HG03139 (cell line): ENCODE measurements at regions not wholly inside any gene's neighbourhood (a gene's known extent, or its start where the extent isn't known, plus 50 kb on each side); places are given as distances from the start of the nearest gene placed in this dataset.

Source experiments
- ATAC-seq: cut with Tn5 transposase; IDR thresholded peaks from one replicate; pipeline ENCODE4 v1.9.1; 2021; ENCODE audit not compliant: unreplicated experiment

DNA sequence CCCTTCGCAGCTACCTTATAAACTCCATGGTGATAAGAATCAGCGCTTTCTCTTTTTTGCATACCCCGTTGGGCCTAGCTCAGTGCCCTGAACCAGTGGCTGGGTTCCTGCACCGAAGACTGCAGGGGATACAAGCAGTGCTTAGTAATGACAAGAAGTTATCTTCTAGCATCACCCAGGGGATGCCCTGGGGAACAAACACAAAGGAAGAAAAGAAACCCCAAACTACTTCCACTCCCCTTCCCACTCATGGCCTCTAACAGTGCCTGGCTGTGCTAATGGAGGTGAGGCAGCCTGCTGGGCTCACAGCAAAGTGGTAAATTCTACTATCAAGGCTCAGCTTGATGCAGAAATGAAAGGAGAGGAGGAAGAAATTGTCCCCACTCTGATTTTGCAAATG, 314.7 kb downstream of the TXNL1 start:
- ATAC-seq, result no peak

DNA sequence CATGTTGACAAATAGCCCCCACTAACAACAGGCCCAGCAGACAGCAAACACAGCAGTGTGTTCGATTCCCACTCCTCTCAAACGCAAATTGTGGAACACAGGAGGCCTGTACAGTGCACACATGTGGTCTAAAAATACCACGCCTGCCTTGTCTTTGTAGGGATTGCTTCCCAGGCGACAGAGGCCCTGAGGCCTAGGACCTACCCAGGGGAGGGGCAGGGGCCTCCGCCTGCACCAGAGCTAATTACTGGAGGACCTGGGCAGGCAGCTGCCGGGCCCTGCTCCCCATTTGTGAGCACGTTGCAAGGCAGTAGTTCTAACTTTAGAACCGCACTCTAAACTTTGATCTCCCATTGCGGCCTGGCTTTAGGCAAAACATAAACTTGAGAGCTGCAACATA, 316.0 kb downstream of the TXNL1 start:
- no peak for ATAC-seq

DNA sequence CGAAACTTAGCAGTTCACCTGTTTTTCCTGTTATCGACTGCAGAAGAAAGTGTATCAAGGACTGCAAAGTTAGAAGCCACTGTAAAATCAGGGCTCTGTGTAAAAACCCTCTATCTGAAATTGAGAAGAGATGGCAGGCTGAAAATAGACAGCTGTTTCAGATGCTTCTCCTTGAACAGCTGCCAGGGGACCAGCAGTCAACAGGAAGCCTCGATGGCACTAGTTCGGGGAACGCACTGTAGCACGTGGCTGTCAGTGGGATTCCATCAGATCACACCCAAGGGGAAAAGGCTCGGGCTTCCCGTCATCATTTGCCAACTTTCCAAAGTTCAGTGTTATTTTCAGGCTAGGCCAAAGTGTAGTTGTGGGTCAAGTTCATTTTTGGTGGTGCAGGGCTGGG, 316.9 kb downstream of the TXNL1 start:
- no peak for ATAC-seq

DNA sequence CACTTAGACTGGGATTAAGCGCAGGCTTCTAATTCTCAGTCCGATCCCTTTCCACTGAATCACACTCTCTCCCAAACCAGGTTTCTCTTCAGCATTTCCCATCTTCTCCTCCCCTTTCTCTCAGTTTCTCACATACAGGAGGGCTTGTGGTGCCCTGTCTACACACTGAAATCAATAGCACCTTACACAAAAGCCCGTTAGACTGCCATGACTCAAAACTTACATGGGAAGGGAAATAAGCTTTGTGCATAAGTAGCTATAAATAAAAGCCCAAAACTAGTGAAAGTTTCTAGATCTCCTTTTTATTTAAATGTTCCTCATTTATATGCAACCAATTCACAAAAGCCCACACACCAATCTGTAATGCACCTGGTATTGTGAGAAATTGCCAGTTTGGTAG, 318.4 kb downstream of the TXNL1 start:
- ATAC-seq, result no peak

DNA sequence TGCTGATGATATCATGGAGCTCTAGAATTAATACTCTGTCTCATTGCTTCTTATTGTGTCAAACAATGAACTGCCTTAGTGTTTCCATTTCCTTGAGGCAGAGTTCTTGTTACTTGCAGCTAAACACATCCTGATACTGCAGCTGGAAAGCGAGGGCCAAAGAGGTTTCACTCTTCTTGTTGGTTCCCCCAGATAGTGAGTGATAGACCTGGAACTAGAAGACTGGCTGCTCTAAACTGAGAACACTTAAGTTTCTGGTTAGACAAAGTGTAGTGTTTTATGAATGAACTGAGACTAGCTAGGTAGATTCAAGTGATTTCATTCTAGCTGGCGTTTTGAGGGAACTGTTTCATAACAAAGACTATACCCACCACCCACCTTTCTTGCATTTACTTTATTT, 321.7 kb downstream of the TXNL1 start:
- no peak for ATAC-seq

DNA sequence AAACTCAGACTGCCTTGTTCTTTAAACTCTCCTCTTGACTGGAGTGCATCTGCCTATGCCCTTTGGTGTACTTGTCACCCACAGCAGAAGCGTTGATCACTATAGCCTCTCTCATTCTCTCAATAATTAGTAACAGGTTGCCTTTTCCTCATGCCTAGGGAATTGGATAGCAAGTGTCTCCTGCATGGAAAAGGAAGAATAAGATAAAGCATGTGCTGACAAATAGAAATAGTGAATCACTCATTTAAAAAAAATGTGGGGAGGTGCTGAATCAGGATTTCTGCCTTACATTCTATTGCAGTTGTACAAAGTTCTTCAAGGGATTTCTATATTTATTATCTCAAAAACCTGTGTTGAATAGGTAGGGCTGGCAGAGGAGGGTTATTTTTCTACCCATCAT, 323.0 kb downstream of the TXNL1 start:
- no peak for ATAC-seq

DNA sequence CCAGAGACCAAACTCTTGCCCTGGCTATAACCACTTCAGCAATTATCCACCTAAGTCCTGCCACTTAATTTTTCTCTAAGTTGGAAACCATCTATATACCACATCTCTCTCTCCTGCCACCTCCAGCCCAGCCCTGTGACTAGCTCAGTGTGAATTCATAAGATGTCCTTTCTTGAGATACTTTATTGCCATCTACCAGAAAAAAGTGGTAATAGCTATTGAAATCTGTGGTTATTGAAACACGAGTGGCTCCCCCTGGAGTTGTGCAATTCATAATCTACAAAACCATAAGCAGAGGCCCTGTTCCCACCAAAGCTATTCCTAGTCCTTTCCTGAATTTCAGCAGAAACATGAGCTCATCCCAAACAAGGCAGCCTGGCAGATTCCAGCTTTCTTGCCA, 324.0 kb downstream of the TXNL1 start:
- ATAC-seq, result no peak

DNA sequence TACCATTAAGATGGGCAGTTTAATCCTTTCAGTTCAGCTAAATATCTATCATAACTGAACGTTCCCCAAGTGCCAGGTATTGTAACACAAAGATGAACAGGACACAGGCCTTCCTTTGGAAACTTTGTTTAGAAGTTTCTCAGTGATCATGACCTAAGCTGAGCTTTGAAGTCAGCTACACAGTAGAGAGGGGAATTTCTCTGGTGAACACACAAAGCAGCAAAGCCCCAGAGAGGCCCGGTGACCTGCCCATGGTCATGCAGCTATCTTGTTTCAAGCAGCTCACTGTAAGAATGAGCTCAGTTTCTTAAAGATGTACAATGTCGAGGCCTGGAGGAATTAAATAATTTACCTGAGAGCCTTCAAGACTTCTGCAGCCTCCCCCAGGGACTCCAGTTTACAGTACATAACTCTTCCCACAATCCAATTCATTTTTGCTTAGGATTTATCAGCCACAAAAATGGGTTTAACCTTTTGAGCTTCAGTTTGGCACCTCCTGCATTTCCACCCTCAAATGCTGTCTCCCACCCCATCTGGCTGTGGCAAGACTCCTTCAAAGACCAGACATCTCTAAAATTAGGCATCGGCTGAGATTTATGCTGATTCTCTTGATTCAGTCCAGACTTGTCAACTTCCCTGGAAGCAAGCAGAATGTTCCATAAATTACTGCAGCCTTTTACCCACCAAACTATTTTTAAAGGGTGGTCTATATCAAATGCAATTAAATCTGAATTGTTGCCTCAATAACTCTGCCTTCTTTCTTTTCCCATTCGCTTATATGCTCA, 325.6 kb downstream of the TXNL1 start:
- no peak for ATAC-seq

DNA sequence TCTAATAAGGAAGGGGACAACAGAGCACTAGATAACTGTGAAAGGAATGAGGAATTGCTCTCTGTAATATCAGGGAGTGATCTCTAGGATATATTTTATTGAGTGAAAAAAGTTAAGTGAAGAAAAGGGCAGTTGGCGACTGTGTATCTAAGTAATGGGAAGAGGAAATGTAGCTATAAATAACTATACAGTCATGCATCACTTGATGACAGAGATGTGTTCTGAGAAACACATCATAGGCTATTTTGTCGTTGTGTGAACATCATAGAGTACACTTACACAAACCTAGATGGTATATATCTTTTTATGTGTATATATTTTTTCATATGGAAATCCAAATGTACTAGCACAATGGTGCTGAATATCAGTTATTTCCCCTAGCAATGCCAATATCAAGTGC, 329.3 kb downstream of the TXNL1 start:
- no peak for ATAC-seq

DNA sequence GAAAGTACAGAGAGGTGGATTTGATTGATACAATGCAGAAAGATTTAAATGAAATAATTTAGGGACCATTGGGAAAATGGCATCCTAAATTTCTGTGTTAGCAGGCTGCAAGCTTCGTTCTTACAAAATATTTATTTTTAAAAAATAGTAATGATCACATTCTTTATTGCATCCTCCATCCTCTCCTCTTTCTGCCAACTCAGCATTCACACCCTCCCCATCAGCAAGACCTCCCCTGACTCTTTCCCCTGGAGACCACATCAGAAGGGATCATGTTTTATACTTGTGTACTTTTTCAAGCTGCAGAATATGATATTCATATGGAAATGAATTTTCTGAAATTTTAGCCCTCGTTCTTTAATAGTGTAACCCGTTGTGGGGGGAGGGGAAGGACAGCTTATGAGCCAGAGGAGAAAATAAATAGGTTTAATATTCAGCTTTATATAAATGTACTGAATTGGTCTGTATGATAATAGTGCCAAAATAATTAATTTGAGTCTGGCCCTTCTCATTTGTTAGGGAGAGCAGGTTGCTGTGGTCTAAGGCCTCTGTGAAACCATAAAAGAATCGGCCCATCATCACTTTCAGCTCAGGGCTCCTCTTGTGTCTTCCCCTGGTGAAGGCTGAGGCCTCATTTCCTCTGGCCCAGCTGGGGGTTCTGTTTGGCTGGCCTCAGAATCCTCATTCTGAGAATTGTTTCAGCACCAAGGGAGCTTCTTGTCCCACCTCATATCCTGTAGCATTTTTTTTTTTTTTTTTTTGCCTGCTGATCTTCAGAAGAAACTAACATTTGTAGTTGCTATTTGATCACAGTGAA, 330.8 kb downstream of the TXNL1 start:
- ATAC-seq, result no peak

DNA sequence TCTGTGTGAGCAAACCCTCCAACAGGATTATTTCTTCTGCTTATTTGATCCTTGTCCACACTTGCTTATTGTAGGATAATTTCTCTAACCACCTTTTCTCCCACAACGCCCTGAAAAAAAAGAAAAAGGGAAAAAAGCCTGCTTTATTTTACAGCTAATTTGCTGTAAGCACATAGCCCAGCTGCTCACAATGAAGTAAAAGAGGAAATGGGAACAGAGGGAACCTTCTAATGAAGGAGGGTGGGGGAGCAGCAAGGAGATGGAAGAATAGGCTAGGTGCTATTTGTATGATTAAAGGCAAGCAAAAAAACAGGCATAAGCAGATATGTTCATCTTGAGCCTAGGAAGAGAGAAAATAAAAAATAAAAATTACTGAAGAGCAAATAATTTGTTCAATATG, 331.6 kb downstream of the TXNL1 start:
- no peak for ATAC-seq

DNA sequence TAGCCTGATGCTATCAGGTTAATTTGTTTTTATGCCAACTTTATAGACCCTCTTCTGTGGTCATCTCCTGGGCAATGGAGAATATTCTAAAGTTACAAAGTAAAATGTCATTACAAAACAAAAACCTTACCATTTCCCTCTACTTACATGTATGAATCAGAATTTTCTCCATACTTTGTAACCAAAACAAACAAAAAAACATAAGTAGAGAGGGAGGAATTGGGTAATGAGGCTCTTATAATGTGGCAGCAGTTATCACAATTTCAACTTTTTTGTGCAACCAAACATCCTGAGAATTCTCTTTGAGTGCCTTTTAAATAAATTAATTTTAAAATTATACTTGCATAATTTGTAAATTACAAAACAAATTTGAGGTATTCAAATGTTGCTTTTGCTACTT, 332.8 kb downstream of the TXNL1 start:
- no peak for ATAC-seq

DNA sequence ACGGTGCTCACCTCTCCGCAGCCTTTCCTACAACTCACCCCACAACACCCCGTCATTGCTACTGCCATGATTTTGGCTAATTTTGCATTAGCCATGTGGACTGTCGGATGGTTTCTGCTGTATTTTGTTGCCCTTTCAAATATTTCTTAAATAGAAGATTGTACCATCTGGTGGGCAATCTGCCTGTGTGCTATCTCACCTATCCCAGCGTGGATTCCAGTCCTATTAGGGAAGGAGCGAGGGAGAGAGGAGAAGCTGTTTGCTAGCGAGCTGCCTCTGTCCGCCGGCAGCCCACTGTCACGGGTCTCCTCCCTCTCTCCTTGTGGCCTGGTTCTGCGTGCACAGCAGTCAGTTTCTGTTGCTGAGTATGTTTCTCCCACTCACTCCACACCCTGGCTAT, 336.2 kb downstream of the TXNL1 start:
- ATAC-seq, result no peak

DNA sequence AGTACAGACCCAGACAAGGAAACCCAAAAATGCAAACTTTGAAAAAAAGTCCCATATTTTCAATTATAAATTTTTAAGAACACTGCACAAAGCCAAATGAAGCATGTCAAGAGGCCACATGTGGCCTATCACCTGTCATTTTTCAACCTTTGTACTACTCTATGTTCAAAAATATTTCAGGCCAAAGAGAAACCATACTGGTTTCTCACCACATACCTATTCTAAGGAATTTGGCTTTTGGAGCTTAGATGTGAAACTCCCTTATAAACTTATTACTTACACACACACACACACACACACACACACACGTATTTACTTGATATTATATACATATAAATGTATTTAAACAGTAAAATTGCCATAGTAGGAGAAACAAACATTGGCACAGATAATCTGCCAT, 338.7 kb downstream of the TXNL1 start:
- ATAC-seq, result no peak

DNA sequence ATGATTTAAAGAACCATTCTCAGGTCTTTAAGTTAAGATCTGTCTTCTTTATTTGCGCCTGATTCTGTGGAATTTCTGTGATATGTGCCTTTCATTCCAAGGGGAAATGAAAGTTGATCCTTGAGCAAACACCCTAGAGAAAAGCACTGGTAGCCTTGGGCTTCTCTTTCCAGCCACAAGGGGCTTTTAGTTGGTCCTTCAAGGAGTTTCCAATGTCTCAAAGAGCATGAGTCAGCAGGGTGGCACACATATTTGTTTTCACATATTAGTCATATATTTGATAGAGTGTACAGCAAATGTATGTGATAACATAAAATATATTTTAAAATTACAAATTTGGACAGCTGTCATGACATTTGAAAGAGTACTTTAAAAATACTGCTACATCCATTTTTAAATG, 339.5 kb downstream of the TXNL1 start:
- ATAC-seq, result no peak

DNA sequence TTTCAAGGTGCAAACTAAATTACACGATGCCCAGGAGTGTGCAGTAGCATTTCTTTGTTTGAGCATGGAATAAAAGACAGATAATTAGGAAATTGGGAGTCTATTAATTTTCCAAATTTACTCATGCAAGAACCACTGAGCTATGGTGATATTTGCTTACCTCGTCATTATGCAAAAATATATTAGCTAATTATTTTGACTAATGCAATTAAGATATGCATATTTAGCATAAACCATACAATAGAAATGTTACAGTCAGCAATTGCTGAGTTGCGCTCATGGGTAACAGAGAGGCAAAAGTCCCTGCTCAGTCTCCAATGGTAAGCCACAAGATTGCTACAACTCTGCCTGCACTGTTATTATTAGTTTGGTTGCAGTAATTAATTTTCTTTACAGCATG, 342.0 kb downstream of the TXNL1 start:
- ATAC-seq, result no peak

DNA sequence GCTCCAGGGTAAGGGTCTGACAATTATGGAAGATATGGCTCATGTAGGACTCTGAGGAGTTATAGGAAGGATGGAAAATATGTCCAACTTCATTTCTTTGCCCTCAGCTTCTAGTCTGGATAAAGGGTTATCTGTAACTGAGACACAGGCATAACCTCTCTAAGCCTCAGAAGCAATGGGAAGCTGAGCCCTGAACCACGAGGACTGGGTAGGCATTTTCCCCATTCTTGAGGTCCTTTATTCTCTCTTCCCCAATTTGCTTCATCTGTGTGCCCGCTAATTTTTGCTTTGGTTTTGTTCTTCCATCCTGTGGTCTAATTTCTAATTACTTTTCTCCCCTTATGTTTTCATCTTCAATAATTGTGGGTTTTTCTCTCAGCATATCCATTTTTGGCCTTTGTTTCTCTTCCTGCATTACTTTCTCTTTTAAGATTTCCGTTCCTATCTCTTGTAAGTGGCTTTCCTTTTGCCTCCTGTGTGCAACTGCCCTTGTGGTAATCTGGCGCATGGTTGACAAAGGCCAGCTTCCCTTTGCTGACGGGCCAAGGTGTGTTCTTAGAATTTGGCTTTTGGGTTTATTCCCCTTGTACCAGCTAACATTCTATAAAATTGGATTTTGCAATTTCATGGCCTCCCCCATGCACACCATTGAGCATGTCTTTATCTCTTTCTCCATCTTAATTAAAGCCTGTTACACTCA, 343.8 kb downstream of the TXNL1 start:
- no peak for ATAC-seq

DNA sequence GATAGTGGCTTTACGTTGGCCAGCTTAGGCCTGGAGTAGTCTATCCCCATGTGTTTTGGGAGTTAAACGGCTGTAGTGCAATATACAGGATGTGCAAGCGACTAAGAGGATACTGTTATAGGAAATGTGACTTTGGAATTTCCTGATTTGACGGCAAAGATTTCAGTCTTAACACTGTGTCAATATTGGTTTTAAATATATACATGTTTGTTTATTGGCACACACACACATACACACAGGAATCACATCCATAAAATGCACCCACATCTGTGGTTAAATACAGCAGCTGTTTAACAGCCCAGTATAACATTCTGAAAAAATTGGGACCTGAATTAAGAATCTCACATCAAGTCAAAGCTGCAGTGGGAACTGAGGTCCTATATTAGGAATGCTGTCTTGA, 347.1 kb downstream of the TXNL1 start:
- no peak for ATAC-seq

DNA sequence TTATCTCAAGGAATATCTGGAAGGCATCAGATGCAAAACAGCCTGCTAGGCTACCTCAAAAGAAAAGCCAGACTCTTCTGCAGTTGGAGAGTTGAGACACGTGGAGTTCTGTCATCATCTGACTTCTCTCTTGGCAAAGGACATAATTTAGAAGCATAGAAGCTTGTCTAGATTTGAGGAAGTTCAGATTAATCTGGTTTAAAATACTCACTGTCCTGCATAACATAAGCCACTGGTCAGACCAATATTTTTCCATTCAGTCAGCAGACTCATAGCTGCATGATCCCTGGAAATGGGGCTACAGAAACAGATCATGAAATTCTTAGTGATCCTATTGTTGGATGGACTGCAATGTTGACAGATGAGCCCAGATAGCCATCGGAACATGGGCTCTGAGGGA, 349.0 kb downstream of the TXNL1 start:
- no peak for ATAC-seq

DNA sequence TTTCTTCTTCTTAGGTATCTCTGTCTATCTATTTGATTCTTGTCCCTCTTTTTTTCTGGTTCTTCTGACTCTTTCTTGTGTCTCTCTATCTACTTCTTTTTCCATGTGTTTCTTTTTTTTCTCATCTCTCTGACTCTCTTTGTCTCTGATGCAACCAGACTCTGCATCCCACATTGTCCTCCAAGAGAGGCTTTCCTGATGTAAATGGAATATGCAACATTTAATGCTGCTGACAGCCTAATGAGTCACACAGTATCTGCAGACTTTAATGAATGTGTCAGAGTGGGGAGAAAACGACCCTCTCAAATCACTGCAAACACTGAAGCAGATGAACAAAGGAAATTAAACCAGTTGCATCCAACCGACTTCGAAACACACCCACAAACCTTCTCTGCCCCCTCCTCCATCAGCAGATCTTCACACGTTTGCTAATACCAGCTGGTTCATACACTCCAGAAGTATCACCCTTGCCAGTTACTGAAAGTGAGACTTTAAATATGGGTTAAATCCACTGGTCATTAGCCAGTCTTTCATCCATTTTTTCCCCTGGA, 351.5 kb downstream of the TXNL1 start:
- no peak for ATAC-seq

DNA sequence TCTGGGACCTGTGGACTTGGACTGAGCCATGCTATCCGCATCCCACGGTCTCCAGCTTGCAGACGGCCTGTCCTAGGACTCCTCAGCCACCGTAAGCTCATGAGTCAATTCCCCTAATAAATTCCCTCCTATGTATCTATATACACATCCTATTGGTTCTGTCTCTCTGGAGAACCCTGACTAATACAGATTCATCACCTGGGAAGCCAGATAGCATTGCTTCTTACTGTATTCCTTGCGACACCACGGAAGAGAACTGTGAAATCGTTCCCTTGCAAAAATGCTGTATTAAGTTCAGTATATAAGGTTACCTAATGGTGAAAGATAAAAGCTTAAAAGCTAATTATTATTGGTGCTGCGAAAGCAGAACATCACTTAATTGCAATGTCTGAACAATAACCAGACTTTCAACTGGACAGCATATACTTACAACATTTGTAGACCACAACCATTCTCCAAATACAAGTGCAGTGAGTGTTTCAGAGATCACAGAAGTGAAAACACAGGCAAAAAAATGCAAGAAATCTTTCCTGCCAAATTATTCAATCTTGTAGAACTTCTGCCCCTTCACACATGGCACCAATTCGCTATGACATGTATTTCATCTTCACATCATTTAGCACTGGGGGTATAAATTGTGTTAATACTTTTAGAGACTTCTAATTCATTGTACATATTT, 352.9 kb downstream of the TXNL1 start:
- ATAC-seq, result no peak
